Esophagus squamous epithelium (tissue), 4 donors: ENCODE measurements at regions not wholly inside any gene's neighbourhood (a gene's known extent, or its start where the extent isn't known, plus 50 kb on each side); places are given as distances from the start of the nearest gene placed in this dataset.

Source experiments
- CTCF ChIP-seq, 6 experiments: fragments of 450-650 bp in 4 of 6; fragments of 200-600 bp in 2 of 6; sonication (generic) in 2 of 6; IDR thresholded peaks; one replicate each; pipeline ENCODE4 v1.5.1; 2016 to 2019; ENCODE audit warnings: antibody characterized with exemption in 6 of 6, mild to moderate bottlenecking in 4 of 6, moderate library complexity in 4 of 6
- POLR2A ChIP-seq, 4 donors: fragments of 450-650 bp; IDR thresholded peaks; one replicate each; pipeline ENCODE4 v1.6.1; 2017; ENCODE audit warnings: antibody characterized with exemption in 4 of 4, mild to moderate bottlenecking in 4 of 4, moderate library complexity in 3 of 4

- TF ChIP-seq CTCF (IDR thresholded peaks at IDR 0.05) (no peak), POLR2A (IDR thresholded peaks at IDR 0.05) (no peak)
Measured at GRCh38 chr16:25311950-25312349, 54.3 kb upstream of the ZKSCAN2 start.
